HCT116 (cell line): ENCODE measurements at regions not wholly inside any gene's neighbourhood (a gene's known extent, or its start where the extent isn't known, plus 50 kb on each side); places are given as distances from the start of the nearest gene placed in this dataset.

Experiments
- ATAC-seq: fragments of 200-7000 bp; cut with Tn5 transposase; 2 replicates; pipeline ENCODE4 v1.9.1; 2020; ENCODE audit warnings: mild to moderate bottlenecking, moderate library complexity
- BruUV-seq: library from RNA; stranded (reverse); fragments of 400-500 nt; replicated peaks from 2 replicates; lab custom pipeline; 2021; lab: Mats Ljungman, UMichigan
- CTCF ChIA-PET: fragments of 300-600 bp; sonication (Branson Sonifier 250); formaldehyde crosslinking; loops from one replicate; lab custom pipeline; 2021; ENCODE audit warnings: antibody characterized with exemption; lab: Charles Lee
- POLR2A ChIA-PET: fragments of 300-600, 350-600 bp; sonication (Branson Sonifier 250); formaldehyde crosslinking; loops from one replicate; lab custom pipeline; 2021; ENCODE audit warnings: antibody characterized with exemption; lab: Charles Lee
- RAD21 ChIA-PET, 2 experiments: fragments of 300-600 bp; sonication (Branson Sonifier 250); formaldehyde crosslinking; loops; one replicate each; lab custom pipeline; 2023; ENCODE audit warnings: low total read pairs in 2 of 2; ENCODE audit not compliant: uncharacterized antibody in 2 of 2, unreplicated experiment in 2 of 2, low non-redundant PET in 1 of 2; lab: Charles Lee
- DNase-seq: peaks from one replicate; pipeline ENCODE4 v3.0.0-alpha.2; 2010; ENCODE audit warnings: low read depth, low spot score
- H2AFZ ChIP-seq: fragments of 200-600 bp; shearing (Covaris generic), sonication (generic); 2 replicates; pipeline ENCODE4 v1.6.1; 2017; ENCODE audit warnings: low read depth, mixed run types, mixed read lengths, antibody characterized with exemption, low read length; ENCODE audit not compliant: poor library complexity, severe bottlenecking
- H3K27ac ChIP-seq: 2 replicates; pipeline ENCODE4 v1.5.1; 2012; ENCODE audit warnings: low read depth, low read length
- H3K27me3 ChIP-seq: fragments of 200-600 bp; sonication (generic); 2 replicates; pipeline ENCODE4 v1.6.1; 2016; ENCODE audit warnings: mixed run types, low read length, mixed read lengths; ENCODE audit not compliant: insufficient read depth
- H3K36me3 ChIP-seq, 2 experiments: fragments of 200-500 bp in 1 of 2; fragments of 200-600 bp in 1 of 2; sonication (Bioruptor generic) in 1 of 2; sonication (generic) in 1 of 2; 2 replicates each; pipeline versions ENCODE4 v1.5.1 to v1.6.1; 2014 to 2016; ENCODE audit warnings: low read length in 2 of 2, inconsistent platforms in 1 of 2, mixed read lengths in 1 of 2, mixed run types in 1 of 2; ENCODE audit not compliant: insufficient read depth in 2 of 2, control insufficient read depth in 1 of 2
- H3K4me1 ChIP-seq, 2 experiments: fragments of 200-600 bp in 1 of 2; sonication (generic) in 1 of 2; 2 replicates each; pipeline versions ENCODE4 v1.5.1 to v1.6.1; 2012 to 2017; ENCODE audit warnings: low read length in 2 of 2, inconsistent platforms in 1 of 2, mild to moderate bottlenecking in 1 of 2, mixed read lengths in 1 of 2, mixed run types in 1 of 2, moderate library complexity in 1 of 2; ENCODE audit not compliant: insufficient read depth in 2 of 2, control insufficient read depth in 1 of 2
- H3K4me2 ChIP-seq: fragments of 200-600 bp; sonication (generic); 2 replicates; pipeline ENCODE4 v1.6.1; 2017; ENCODE audit warnings: mixed run types, low read length, mixed read lengths
- H3K4me3 ChIP-seq, 2 experiments: fragments of 200-600 bp in 1 of 2; sonication (generic) in 1 of 2; replicated peaks in 1 of 2; 2 replicates each; pipeline ENCODE4 v1.5.1; 2011 to 2016; ENCODE audit warnings: low read length in 2 of 2, control low read depth in 1 of 2, low read depth in 1 of 2, mild to moderate bottlenecking in 1 of 2, mixed read lengths in 1 of 2, mixed run types in 1 of 2
- H3K79me2 ChIP-seq: fragments of 200-600 bp; sonication (generic); 2 replicates; pipeline ENCODE4 v1.6.1; 2017; ENCODE audit warnings: mild to moderate bottlenecking, mixed run types, low read length, moderate library complexity, mixed read lengths; ENCODE audit not compliant: insufficient read depth
- H3K9ac ChIP-seq: fragments of 200-600 bp; sonication (generic); 2 replicates; pipeline ENCODE4 v1.6.1; 2016; ENCODE audit warnings: low read length, mixed read lengths
- H3K9me2 ChIP-seq: fragments of 200-600 bp; sonication (generic), shearing (Covaris generic); 2 replicates; pipeline ENCODE4 v1.6.1; 2017; ENCODE audit warnings: mixed run types, mild to moderate bottlenecking, moderate library complexity; ENCODE audit not compliant: insufficient read depth
- H3K9me3 ChIP-seq, 2 experiments: fragments of 200-500 bp in 1 of 2; fragments of 200-600 bp in 1 of 2; sonication (Bioruptor generic) in 1 of 2; sonication (generic) in 1 of 2; 2 replicates each; pipeline ENCODE4 v1.6.1; 2014 to 2017; ENCODE audit warnings: low read length in 2 of 2, mixed read lengths in 2 of 2, inconsistent platforms in 1 of 2, low read depth in 1 of 2, mild to moderate bottlenecking in 1 of 2, mixed run types in 1 of 2, moderate library complexity in 1 of 2; ENCODE audit not compliant: control insufficient read depth in 1 of 2, insufficient read depth in 1 of 2
- H4K20me1 ChIP-seq: fragments of 200-600 bp; sonication (generic), shearing (Covaris generic); 2 replicates; pipeline ENCODE4 v1.6.1; 2017; ENCODE audit warnings: mixed run types, mild to moderate bottlenecking, moderate library complexity; ENCODE audit not compliant: insufficient read depth
- ATF3 ChIP-seq: IDR thresholded peaks from 2 replicates; pipeline ENCODE4 v1.6.1; 2012
- CBX3 ChIP-seq: IDR thresholded peaks from 2 replicates; pipeline ENCODE4 v1.6.1; 2012; ENCODE audit warnings: low read depth
- CEBPB ChIP-seq: IDR thresholded peaks from 2 replicates; pipeline ENCODE4 v1.6.1; 2012; ENCODE audit warnings: low read depth
- CTCF ChIP-seq, 3 experiments: fragments of 200-600 bp in 1 of 3; sonication (generic) in 1 of 3; IDR thresholded peaks in 2 of 3; conservative IDR thresholded peaks in 1 of 3; 2 replicates each; pipeline ENCODE4 v1.5.1; 2012 to 2017; ENCODE audit warnings: low read depth in 2 of 3, low read length in 2 of 3, antibody characterized with exemption in 1 of 3, borderline replicate concordance in 1 of 3, control low read depth in 1 of 3, mild to moderate bottlenecking in 1 of 3, mixed read lengths in 1 of 3, mixed run types in 1 of 3, moderate library complexity in 1 of 3; ENCODE audit not compliant: insufficient read depth in 1 of 3
- EGR1 ChIP-seq: IDR thresholded peaks from 2 replicates; pipeline ENCODE4 v1.6.1; 2012; ENCODE audit warnings: low read depth
- ELF1 ChIP-seq: IDR thresholded peaks from 2 replicates; pipeline ENCODE4 v1.6.1; 2012; ENCODE audit warnings: low read depth, borderline replicate concordance
- EZH2phosphoT487 ChIP-seq: fragments of 200-600 bp; IDR thresholded peaks from 2 replicates; pipeline ENCODE4 v1.6.1; 2018; ENCODE audit warnings: antibody characterized with exemption, borderline replicate concordance
- JUND ChIP-seq: IDR thresholded peaks from 2 replicates; pipeline ENCODE4 v1.6.1; 2012
- POLR2A ChIP-seq: IDR thresholded peaks from 2 replicates; pipeline ENCODE4 v1.7.0; 2011; ENCODE audit warnings: borderline replicate concordance; ENCODE audit not compliant: insufficient read depth, insufficient read length; ENCODE audit errors: extremely low read depth
- POLR2AphosphoS5 ChIP-seq: IDR thresholded peaks from 2 replicates; pipeline ENCODE4 v1.6.1; 2011; ENCODE audit warnings: mild to moderate bottlenecking, low read depth, low read length, moderate library complexity
- RAD21 ChIP-seq: IDR thresholded peaks from 2 replicates; pipeline ENCODE4 v1.6.1; 2012; ENCODE audit warnings: low read depth, mild to moderate bottlenecking
- REST ChIP-seq: IDR thresholded peaks from 2 replicates; pipeline ENCODE4 v1.6.1; 2012; ENCODE audit warnings: low read depth
- SRF ChIP-seq: IDR thresholded peaks from 2 replicates; pipeline ENCODE4 v1.6.1; 2012; ENCODE audit warnings: low read depth
- ZFX ChIP-seq: fragments of 450-650 bp; IDR thresholded peaks from 2 replicates; pipeline ENCODE4 v1.6.1; 2017
- ZNF274 ChIP-seq: fragments of 200-500 bp; sonication (Bioruptor generic); IDR thresholded peaks from 2 replicates; pipeline ENCODE4 v1.6.1; 2014; ENCODE audit warnings: mild to moderate bottlenecking, low read depth, low read length, inconsistent platforms
- intact Hi-C: fragments of 100-400 bp; cut with micrococcal nuclease; formaldehyde crosslinking; loops from 2 replicates; pipeline ENCODE4 v1.10.0; 2022
- TF ChIP-seq, protein P1 (sequence below): IDR thresholded peaks from 2 replicates; pipeline ENCODE4 v1.6.1; 2012

DNA sequence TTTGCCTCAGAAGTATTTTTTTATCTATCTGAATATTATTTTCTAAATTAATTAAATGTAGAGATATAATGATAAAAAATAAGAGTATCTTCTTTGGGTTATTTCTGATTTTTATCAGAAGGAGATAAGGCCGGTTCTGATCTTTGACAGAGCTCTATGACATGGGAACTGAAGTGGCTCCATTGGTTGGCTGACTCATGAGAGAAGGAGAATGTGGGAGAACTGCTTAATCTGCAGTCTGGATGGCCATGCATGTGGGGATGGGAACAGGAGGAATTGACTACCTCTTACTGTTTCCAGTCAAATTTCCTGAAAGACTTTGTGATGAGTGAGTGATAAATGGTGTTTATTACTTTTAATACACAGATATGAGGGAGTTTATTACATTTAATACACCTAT is 155.8 kb upstream of the ATP2B1 start:
- Histone ChIP-seq H3K36me3 (no peaks in the 10 kb centered on the region), H3K4me1 (no peaks in the 10 kb centered on the region), H3K79me2 (no peaks in the 10 kb centered on the region)
- no TSS peak for BruUV-seq
- TF ChIP-seq ZFX: no peak
- TF ChIP-seq ELF1: no peak
- no peak for TF ChIP-seq EGR1
- TF ChIP-seq JUND: no peak
- TF ChIP-seq CBX3: no peak
- TF ChIP-seq CEBPB: no peak
- TF ChIP-seq SRF: no peak
- no peak for TF ChIP-seq POLR2A
- TF ChIP-seq ZNF274: no peak
- no peak for TF ChIP-seq ATF3
- TF ChIP-seq, protein P1, sequence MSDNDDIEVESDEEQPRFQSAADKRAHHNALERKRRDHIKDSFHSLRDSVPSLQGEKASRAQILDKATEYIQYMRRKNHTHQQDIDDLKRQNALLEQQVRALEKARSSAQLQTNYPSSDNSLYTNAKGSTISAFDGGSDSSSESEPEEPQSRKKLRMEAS: no peak
- no peak for TF ChIP-seq CTCF (IDR thresholded peaks at IDR 0.05 in 2 of 3, conservative IDR thresholded peaks at IDR 0.05 in 1 of 3; ENCODE audit: borderline replicate concordance in 1 of 3, insufficient read depth in 1 of 3, low read depth in 2 of 3, low read length in 2 of 3)
- no peak for TF ChIP-seq REST
- TF ChIP-seq EZH2phosphoT487: no peak
- TF ChIP-seq POLR2AphosphoS5: no peak
- TF ChIP-seq RAD21: no peak
- TF ChIP-seq, all 23 proteins: peak for 0
- ATAC-seq (no peak), DNase-seq (no peak)
- CTCF ChIA-PET: no interaction called here
- Histone ChIP-seq H3K4me2 (no peak overlapping the region), H3K27me3 (no peaks in the 10 kb centered on the region), H3K9ac (no peak overlapping the region), H4K20me1 (no peaks in the 10 kb centered on the region), H3K9me3 (no peaks in the 10 kb centered on the region), H2AFZ (no peak overlapping the region), H3K4me3 (no peak overlapping the region), H3K27ac (no peak overlapping the region), H3K9me2 (no peaks in the 10 kb centered on the region)
- intact Hi-C loops: no loop called here
- POLR2A ChIA-PET: no interaction called here
- RAD21 ChIA-PET: no interaction called here
